NCI-H2227 treated with DMSO at 0.1 percent for 48 hours (cell line): ENCODE measurements at regions not wholly inside any gene's neighbourhood (a gene's known extent, or its start where the extent isn't known, plus 50 kb on each side); places are given as distances from the start of the nearest gene placed in this dataset.
"Not testable (repeated sequence)": the region's sequence is repeated elsewhere in the genome, so short reads cannot be mapped to it uniquely, and the experiment has no call there.

Experiments
- DNase-seq: peaks from one replicate; lab custom pipeline; 2025; lab: John Stamatoyannopoulos, UW

DNA sequence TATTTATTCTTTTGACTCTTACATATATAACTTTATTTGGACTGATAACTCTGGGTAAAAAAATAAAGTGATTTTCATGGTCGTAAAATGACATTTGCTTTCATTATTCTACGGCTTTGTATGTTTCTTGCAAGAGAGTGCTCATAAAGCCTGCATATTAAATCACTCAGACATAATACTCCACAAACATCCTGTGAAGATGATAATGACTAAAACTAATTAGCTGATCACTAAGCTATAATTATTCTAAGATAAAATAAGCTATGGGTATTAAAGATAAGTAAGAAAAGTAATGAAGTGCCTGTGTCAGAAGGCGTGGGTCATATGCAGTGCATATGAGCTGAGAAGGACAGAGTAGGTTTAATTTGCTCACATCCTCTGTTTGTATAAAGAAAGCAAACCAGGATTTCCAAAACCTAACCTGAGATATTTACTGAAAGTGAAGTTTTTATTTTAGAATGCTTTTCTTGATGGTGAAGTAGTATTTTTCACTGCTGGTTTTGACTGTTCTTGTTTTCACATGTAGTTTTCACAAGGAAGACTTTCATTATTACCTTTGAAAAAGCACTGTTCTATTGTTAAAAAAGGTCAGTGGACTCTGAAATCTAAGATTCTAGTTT is 278.8 kb downstream of the AMY1C start:
- DNase-seq, result no peak

DNA sequence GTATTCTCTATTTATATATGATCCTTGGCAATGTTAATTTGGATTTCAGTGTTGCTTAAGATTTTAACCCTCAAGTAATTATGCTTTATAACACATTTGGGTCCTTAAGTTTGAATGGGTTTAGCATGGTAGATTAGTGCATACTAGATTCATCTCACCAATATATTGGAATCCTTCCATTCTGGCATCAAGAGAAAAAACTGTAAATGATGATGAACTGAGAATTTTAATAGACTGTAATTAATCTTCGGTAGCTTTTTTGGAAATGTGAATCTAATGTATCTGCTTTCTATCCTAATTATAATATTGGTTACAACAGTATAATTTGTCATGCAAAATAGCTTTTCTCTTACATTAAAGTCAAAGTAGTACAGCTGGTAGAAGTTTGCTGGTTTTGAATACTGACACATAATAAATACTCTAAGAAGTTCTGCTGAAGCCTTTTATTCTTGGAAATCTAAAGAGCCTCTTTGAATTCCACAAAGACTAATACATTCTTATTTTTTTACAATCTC is 279.8 kb downstream of the AMY1C start:
- DNase-seq, result no peak

DNA sequence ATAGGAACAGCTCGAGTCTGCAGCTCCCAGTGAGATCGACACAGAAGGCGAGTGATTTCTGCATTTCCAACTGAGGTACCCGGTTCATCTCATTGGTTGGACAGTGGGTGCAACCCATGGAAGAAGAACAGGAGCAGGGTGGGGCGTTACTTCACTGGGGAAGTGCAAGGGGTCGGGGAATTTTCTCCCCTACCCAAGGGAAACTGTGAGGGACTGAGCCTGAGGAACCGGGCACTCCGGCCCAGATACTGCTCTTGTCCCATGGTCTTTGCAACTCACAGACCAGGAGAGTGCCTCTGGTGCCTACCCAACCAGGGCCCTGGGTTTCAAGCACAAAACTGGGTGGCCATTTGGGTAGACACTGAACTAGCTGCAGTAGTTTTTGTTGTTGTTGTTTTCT is 307.1 kb downstream of the AMY1C start:
- DNase-seq, result no peak

DNA sequence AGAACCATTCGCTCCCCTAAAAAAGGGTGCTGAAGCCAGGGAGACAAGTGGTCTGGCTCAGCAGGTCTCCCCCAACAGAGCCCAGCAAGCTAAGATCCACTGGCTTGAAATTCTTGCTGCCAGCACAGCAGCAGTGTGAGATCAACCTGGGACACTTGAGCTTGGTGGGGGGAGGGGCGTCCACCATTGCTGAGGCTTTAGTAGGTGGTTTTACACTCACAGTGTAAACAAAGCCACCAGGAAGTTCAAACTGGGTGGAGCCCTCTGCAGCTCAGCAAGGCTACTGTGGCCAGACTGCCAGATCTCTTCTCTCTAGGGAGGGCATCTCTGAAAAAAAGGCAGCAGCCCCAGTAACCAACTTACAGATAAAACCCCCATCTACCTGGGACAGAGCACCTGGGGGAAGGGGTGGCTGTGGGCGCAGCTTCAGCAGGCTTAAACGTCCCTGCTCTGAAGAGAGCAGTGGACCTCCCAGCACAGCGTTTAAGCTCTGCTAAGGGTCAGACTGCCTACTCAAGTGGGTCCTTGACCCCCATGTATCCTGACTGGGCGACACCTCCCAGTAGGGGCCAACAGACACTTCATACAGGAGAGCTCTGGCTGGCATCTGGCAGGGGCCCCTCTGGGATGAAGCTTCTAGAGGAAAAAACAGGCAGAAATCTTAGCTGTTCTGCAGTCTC is 307.7 kb downstream of the AMY1C start:
- DNase-seq, result not testable (repeated sequence)

DNA sequence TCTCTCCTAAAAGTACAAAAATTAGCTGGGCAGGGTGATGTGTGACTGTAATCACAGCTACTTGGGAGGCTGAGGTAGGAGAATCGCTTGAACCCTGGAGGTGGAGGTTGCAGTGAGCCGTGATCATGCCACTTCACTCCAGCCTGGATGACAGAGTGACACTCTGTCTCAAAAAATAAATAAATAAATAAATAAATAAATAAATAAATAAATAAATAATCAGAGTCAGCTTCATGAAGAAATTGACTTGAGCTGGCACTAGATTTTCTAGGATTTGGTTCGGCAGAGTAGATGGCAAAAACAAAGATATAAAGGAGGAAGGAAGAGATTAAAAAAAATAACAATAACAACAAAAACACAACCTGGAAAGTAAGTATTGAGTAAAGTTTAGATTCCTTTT is 311.9 kb downstream of the AMY1C start:
- DNase-seq, result not testable (repeated sequence)

DNA sequence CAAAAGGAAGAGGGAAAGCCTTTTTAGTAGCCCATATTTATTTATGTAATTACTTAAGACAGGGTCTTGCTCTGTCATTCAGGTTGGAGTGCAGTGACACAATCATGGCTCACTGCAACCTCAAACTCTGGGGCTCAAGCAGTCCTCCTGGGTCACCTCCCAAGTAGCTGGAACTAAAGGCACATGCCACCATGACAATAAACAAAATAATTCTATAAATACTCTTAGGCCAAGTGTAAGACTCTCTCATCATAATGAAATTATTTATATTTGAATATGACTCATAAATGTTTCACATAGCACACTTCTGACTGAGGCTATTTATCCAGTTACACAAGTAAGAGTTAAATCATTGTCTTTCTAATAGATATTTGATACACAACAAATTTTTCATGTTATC is 314.7 kb downstream of the AMY1C start:
- DNase-seq, result no peak

DNA sequence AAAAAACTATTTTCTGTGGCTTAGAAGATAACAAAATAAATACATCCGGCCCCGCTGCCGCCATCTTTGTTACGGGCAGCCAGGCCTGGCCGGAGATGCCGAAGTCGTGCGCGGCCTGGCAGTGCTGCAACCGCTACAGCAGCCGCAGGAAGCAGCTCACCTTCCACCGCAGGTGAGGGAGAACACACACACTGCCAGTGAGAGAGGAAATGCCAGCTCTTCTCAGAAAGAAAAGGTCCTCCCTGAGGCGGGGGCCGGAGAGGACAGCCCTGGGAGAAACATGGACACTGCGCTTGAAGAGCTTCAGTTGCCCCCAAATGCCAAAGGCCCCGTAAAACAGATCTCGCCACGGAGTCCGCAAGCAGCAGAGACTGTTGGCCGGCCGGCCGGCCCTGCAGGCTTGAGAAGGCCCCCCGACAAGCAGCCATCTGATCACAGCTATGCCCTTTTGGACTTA is 323.2 kb downstream of the AMY1C start:
- no peak for DNase-seq

DNA sequence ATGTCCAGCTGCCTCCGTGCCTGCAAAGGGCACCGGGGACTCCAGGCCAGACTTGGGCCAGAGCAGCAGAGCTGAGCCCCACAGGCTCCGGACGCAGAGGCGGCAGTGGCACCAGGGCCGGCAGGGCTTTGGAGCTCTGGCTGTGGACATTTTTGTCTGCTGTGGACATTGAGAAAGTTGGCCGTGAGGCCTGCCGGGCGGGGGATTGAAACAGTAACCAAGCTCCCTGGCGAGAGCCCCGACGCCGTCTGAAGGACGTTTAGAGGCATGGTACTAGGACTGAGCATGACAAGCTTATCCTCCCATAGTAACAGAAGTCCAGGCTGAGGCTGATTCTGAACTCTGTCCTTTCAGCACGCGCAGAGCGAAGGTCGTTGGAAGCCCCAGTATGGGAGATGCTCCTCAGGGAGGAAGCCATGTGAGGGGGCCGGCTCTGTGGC is 323.8 kb downstream of the AMY1C start:
- DNase-seq, result no peak

DNA sequence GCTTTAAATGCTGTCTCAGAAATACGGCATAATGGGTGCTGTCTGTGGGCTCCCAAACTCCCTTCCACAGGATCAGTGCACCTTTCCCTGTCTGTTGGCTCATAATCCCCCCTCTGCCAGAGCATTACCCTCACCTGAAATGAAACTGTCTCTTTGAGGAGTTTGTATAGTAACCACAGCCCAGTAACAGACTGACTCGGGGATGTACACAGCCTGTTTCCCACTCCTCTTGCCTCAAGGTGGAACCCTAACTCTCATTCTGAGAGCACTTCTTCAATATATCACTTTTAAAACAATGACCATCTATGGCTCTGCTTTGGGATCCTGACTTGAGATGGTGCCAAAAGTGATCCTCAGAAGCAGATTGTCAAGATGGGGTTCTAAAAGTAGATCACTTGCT is 332.5 kb downstream of the AMY1C start:
- no peak for DNase-seq

DNA sequence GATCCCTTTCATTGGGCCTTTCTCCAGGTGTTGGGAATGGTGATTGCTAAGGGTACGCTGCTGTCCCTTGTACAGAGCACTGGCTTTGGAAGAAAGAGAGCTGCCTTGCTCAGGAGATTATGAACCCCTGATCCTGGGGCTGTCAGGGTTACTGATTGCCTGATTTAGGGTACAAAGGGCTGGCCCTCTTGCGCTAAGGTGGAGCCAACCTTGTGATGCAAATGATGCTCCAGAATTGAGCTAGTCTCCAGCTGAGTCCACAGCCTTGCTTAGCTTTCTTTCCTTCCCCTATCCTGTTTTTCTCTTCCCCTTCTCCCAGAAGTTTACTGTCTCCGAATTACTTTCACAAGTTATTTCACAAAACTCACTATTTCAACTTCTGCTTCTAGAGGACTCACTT is 334.7 kb downstream of the AMY1C start:
- no peak for DNase-seq

DNA sequence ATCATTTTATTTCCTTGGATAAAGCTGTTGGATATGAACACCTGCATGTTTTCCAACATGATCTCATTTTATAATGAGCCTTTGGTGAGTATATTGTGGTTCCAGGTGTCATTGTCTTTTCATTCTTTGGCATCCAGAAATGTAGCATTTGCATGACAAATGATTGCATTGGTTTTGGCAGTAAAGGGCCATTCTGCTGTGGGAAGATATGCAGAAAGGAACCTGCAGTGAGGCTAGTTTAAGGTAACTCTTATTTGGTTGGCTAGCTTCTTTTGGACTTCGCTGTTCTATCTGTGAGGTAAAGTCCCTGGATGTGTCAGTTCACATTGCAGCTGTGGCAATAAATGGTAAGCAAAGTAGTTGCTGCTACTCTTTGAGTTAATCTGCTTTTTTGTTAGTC is 343.0 kb downstream of the AMY1C start:
- no peak for DNase-seq

DNA sequence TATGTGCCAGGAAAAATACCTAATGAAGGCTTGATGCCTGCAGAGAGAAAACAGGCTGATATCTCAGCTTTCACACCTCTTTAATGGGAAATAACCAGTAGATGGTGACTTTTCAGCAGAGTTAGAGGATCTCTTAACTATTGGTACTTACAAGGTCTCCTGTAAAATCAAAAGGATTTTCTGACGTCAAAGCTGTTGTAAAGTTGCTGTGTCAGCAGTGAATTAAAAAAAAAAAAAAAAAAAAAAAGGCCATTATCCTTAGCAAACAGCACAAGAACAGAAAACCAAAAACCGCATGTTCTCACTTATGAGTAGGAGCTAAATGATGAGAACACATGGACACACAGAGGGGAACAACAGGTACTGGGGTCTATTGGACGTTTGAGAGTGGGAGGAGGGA is 349.1 kb downstream of the AMY1C start:
- DNase-seq, result no peak

DNA sequence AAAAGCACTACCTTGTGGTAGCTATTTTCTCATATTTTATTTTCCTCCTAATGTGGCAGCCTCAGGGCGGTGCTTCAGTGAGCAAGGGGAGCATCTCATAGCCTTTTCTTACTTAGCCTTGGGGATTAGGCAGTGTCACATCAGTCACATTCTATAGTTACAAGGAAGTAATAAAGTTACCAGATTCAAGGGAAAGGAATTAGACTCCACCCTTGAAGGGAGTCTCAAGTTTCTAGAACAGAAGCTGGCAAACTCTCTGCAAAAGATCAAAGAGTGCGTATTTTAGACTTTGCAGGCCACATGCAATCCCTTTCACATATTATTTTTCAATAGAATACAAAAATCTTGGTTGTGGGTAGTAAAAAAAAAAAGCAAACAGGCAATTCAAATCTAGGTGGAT is 350.4 kb downstream of the AMY1C start:
- no peak for DNase-seq

DNA sequence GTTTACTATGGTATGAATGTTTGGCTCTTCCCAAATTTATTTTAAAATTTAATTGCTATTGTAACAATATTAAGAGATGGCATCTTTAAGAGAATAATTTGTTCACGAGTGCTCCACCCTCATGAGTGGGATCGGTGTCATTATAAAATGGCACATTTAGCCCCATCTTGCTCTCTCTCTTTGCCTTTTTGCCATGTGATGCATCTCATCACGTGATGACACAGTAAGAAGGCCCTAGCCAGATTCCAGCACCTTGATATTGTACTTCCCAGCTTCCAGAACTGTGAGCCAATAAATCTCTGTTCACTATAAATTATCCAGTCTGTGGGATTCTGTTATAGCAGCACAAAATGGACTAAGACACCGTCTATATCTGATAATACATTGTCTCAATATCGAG is 355.8 kb downstream of the AMY1C start:
- no peak for DNase-seq

DNA sequence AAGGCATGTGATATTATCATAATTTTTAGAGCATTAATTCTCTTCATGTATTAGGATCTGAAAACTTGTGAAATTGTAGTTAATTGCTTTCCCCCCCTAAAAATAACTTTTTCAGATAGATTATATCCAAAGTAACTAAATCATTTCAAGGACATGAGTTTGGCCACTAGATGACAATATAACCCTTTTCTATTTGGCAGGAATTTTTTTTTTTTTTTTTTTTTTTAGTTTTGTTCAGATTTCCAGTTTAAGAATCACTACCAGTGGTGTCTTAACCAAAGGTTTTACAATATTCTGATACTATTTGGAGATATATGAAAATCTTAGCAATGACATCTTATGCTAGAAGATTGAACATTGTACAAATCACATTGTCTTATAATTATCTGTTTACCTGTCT is 370.8 kb downstream of the AMY1C start:
- DNase-seq, result no peak

DNA sequence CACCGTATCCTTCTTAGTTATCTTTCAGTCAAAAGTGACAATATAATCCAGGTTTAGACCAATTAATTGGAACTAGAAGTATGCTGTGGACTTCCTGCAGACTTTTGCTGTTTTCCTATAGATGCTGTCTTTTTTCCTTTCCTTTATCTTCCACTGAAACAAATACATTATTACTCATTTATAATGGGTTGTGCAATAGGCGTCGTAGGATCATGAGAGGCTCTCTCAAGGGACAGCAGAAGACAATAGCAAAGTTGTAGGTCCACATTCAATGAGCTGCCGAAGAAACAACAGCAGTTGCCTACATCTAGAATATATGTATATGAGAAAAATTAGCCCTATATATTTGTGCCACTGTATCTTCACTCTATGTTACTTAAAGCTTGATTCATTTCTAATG is 371.6 kb downstream of the AMY1C start:
- no peak for DNase-seq

DNA sequence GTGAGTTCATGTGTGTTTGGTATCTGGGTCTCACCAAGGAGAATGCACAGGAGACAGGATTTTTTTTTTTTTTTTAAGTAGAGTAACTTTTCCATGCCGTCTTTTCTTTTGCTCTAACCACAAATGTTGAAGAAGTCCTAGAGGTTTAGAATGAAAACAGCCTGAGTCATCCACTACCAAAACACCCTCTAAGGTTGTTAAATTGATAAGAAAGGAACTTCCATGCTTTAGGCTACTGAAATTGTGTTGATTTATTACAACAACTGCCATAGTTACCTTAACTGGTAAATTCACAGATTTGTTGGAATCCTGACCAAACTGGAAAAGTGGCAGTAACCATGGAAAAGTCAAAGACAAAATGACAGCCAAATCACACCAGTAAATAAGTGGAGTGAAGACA is 375.6 kb downstream of the AMY1C start:
- no peak for DNase-seq

DNA sequence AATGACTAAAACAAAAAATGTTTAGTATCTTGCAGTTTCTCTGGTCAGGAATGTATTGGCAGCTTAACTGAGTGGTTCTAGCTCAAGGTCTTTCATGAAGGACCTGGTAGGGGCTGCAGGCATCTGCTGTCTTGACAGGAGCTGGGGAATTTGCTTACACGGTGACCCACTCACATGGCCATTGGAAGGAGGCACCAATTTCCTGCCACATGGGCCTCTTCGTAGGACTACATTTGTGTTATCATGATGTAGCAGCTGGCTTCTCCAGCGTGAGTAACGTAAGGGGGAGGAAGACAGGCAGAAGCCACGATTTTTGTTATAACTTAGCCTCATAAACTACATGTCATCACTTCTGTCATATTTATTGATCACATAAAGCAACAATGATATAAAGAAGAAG is 376.3 kb downstream of the AMY1C start:
- DNase-seq, result no peak

DNA sequence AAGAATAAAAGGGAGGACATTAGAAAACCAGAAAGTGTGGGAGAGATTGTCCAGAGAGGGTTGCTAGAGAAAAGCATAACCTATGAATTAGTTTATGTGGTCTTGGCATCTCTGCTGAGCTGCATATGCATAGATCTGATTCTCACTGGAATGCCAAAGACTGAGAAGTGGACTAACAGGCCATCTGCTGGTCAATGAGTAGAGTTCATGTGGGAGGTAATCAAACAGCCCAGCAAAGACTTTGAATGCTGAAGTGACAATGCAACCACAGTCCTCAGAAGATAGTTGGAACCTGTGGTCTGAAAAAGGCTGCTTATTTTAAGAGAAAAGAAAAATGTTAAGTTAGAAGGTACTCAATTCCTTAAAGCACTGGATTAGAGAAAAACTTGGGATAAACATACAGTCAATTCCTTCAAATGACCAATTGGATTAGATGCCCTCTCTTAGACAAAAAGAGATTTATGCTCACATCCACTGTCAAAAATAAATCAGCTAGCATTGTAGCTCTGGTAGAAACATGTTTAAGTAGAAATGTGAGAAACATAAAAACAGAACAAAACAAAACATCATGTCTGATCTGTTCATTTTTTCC is 382.8 kb downstream of the AMY1C start:
- no peak for DNase-seq

DNA sequence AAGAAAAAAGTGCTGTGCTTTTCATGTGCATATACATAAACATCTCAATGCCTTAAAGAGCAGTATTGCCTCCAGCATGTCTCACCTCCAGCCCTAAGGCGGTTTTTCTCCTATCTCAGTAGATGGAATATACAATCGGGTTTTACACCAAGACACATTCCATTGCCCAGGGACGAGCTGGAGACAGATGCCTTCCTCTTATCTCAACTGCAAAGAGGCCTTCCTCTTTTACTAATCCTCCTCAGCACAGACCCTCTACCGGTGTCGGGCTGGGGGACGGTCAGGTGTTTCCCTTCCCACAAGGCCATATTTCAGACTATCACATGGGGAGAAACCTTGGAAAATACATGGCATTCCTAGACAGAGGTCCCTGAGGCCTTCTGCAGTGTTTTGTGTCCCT is 385.3 kb downstream of the AMY1C start:
- not testable (repeated sequence) for DNase-seq

DNA sequence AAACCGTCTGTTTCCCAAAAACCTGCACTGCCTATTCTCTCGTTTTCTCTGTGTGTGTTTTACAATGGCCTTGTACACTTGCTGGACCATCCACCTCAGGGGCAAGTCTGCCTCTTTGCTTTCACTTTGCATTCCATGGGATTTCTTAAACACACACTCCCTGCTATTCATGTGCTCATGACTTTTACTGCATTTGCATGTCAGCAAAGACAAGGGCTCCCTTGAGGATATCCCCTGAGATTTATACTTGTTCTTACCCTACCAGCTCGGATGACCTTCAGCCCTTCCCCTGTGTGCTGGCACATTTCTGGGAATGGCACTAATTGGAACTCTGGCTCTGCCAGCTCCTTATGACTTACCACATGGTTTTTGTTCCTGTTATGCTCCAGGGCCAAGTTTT is 386.9 kb downstream of the AMY1C start:
- DNase-seq, result no peak

DNA sequence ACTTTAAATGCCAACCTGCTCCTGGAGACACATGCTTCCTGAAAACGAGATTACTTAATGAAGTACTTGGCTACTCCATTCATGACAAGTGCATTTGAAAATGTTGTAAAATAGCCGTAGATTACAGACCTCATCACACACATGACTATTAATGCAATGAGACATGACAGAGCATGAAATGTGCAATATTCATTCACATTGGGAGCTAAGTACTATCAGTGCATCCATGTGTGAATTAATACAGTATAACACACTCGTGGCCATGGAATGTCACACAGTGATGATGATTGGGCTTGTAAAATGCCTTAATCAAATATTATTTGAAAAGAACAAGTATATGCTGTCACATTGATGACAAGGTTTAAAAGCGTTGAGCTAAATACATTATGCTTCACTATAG is 407.0 kb downstream of the AMY1C start:
- DNase-seq, result no peak

DNA sequence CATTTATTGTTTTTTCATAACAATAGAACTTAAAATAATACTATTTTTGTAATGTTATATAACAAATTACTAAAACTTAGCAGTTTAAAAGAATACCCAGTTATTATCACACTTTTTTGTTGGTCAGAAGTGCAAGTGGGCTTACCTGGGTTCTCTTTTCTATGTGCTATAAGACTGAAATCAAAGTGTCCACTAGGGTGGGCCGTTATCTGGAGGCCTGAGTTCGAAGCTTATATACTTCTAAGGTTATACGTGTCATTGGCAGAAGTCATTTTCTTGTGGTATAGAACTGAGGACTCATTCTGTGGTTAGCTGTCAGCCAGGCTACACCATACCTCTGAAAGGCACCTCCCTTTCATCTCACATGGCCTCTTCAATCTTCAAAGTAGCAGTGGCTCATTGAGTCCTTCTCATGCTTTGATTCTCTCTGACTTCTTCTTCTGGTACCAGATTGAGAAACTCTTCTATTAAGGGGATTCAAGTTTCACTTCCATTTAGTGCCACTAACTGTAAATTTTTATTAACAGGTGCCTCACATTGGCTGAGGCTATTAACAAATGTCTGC is 414.3 kb downstream of the AMY1C start:
- no peak for DNase-seq
